SW480 (cell line): ENCODE measurements at regions not wholly inside any gene's neighbourhood (a gene's known extent, or its start where the extent isn't known, plus 50 kb on each side); places are given as distances from the start of the nearest gene placed in this dataset.
"Not testable (repeated sequence)": the region's sequence is repeated elsewhere in the genome, so short reads cannot be mapped to it uniquely, and the experiment has no call there.

Experiments used
- DNase-seq: peaks from one replicate; pipeline ENCODE4 v3.0.0-alpha.2; 2016; ENCODE audit warnings: low spot score

GRCh38 chr4:57875829-57876392 is 765.7 kb upstream of the IGFBP7 start:
- no peak for DNase-seq

- no peak for DNase-seq
Observed at GRCh38 chr4:57866468-57867171, 756.4 kb upstream of the IGFBP7 start.

- DNase-seq = no peak
Observed at GRCh38 chr4:57865264-57865663, 755.1 kb upstream of the IGFBP7 start.

- DNase-seq = no peak
Observed at GRCh38 chr4:57854748-57855147, 744.6 kb upstream of the IGFBP7 start.

GRCh38 chr4:57850141-57850540 is 740.0 kb upstream of the IGFBP7 start:
- DNase-seq = no peak

- DNase-seq = no peak
Observed at GRCh38 chr4:57832083-57832482, 721.9 kb upstream of the IGFBP7 start.

GRCh38 chr4:57789666-57790065 is 679.5 kb upstream of the IGFBP7 start:
- DNase-seq = no peak

GRCh38 chr4:57777876-57778275 is 667.7 kb upstream of the IGFBP7 start:
- no peak for DNase-seq

- DNase-seq = no peak
Observed at GRCh38 chr4:57774681-57775080, 664.5 kb upstream of the IGFBP7 start.

GRCh38 chr4:57774171-57774570 is 664.0 kb upstream of the IGFBP7 start:
- DNase-seq = no peak

- DNase-seq = no peak
Observed at GRCh38 chr4:57766341-57766740, 656.2 kb upstream of the IGFBP7 start.

- DNase-seq = no peak
Observed at GRCh38 chr4:57764856-57765255, 654.7 kb upstream of the IGFBP7 start.

- DNase-seq = no peak
Observed at GRCh38 chr4:57763070-57763469, 652.9 kb upstream of the IGFBP7 start.

- no peak for DNase-seq
Observed at GRCh38 chr4:57740625-57741190, 630.5 kb upstream of the IGFBP7 start.

- no peak for DNase-seq
Observed at GRCh38 chr4:57736781-57737180, 626.6 kb upstream of the IGFBP7 start.

- DNase-seq = no peak
Observed at GRCh38 chr4:57734104-57734670, 624.0 kb upstream of the IGFBP7 start.

- DNase-seq = not testable (repeated sequence)
Observed at GRCh38 chr4:57729775-57730570, 619.8 kb upstream of the IGFBP7 start.

- no peak for DNase-seq
Observed at GRCh38 chr4:57726154-57726553, 616.0 kb upstream of the IGFBP7 start.

GRCh38 chr4:57719456-57719855 is 609.3 kb upstream of the IGFBP7 start:
- DNase-seq = no peak

GRCh38 chr4:57714313-57714712 is 604.1 kb upstream of the IGFBP7 start:
- DNase-seq = not testable (repeated sequence)

- DNase-seq = no peak
Observed at GRCh38 chr4:57710053-57710452, 599.9 kb upstream of the IGFBP7 start.

- DNase-seq = no peak
Observed at GRCh38 chr4:57691370-57691769, 581.2 kb upstream of the IGFBP7 start.
